Vagina (tissue), 2 donors: ENCODE measurements at regions not wholly inside any gene's neighbourhood (a gene's known extent, or its start where the extent isn't known, plus 50 kb on each side); places are given as distances from the start of the nearest gene placed in this dataset.

ENCODE experiments used
- POLR2A ChIP-seq, 2 donors: fragments of 450-650 bp; IDR thresholded peaks; one replicate each; pipeline ENCODE4 v1.6.1; 2017; ENCODE audit warnings: antibody characterized with exemption in 2 of 2, mild to moderate bottlenecking in 2 of 2, moderate library complexity in 2 of 2
- POLR2AphosphoS5 ChIP-seq, 2 donors: sonication (generic); formaldehyde crosslinking; IDR thresholded peaks; one replicate each; pipeline ENCODE4 v1.9.0; 2017; ENCODE audit warnings: antibody characterized with exemption in 2 of 2, mild to moderate bottlenecking in 2 of 2, low read depth in 1 of 2; ENCODE audit not compliant: insufficient read depth in 1 of 2
- TF ChIP-seq, protein P1 (sequence below), 3 experiments: fragments of 450-650 bp in 2 of 3; fragments of 200-600 bp in 1 of 3; sonication (generic) in 1 of 3; IDR thresholded peaks; one replicate each; pipeline ENCODE4 v1.5.1; 2017 to 2019; ENCODE audit warnings: antibody characterized with exemption in 3 of 3, mild to moderate bottlenecking in 2 of 3, moderate library complexity in 2 of 3

DNA sequence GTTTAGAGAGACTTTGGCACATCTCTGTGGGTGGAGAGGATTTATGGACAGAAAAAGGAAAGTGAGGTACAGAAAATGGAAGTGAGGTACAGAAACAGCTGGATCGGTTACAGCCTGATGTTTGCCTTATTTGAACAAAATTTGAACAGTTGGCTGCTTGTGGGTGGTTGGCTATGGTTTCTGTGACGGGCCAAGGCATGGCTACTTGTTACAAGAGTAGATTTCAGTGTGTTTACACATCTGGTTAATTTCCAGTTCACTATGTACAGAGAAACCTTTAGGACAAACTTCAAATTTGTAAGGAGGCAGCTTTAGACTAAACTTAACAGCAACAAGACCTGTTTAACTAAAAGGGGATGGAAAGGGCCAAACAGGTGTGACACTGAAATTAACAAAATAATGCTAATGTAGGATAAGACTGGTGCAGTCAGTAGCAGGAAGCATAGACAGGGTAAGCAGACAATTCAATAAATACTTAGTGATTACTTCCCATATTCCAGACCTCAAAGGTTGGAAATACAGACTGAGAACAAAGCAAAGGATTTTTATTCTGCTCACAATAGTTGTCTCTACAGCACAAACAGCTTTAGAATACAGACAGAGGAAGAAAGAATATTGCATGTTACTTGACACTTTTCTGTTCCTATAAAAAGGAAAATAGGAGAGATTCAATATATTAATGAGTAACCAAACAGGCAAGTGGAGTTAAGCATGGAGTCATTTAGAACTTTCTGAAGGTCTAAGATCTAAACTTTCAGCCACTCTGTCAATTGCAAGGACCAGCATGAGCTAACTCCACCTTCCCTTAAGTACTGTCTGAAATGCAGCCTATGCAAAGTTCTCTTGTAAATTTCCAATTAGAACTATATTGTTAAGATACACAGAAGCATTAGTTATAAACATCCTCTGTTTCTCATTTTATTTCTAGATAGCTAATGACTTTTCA is 294.4 kb upstream of the FAT4 start:
- TF ChIP-seq, protein P1, sequence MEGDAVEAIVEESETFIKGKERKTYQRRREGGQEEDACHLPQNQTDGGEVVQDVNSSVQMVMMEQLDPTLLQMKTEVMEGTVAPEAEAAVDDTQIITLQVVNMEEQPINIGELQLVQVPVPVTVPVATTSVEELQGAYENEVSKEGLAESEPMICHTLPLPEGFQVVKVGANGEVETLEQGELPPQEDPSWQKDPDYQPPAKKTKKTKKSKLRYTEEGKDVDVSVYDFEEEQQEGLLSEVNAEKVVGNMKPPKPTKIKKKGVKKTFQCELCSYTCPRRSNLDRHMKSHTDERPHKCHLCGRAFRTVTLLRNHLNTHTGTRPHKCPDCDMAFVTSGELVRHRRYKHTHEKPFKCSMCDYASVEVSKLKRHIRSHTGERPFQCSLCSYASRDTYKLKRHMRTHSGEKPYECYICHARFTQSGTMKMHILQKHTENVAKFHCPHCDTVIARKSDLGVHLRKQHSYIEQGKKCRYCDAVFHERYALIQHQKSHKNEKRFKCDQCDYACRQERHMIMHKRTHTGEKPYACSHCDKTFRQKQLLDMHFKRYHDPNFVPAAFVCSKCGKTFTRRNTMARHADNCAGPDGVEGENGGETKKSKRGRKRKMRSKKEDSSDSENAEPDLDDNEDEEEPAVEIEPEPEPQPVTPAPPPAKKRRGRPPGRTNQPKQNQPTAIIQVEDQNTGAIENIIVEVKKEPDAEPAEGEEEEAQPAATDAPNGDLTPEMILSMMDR (IDR thresholded peaks at IDR 0.05) = no peak
- TF ChIP-seq POLR2A (IDR thresholded peaks at IDR 0.05) = no peak
- no peak for TF ChIP-seq POLR2AphosphoS5 (IDR thresholded peaks at IDR 0.05; ENCODE audit: insufficient read depth in 1 of 2, low read depth in 1 of 2)
